Stimulated activated CD8-positive, alpha-beta memory T cell treated with anti-CD3 and anti-CD28 coated beads, Interleukin-2, amount 100 ng/mL, for 48 hours (primary cell): ENCODE measurements at regions not wholly inside any gene's neighbourhood (a gene's known extent, or its start where the extent isn't known, plus 50 kb on each side); places are given as distances from the start of the nearest gene placed in this dataset.

ENCODE experiments used
- DNase-seq, 2 donors: peaks; one replicate each; pipeline ENCODE4 v3.0.0-alpha.2; 2020; ENCODE audit warnings: low read depth in 2 of 2

DNA sequence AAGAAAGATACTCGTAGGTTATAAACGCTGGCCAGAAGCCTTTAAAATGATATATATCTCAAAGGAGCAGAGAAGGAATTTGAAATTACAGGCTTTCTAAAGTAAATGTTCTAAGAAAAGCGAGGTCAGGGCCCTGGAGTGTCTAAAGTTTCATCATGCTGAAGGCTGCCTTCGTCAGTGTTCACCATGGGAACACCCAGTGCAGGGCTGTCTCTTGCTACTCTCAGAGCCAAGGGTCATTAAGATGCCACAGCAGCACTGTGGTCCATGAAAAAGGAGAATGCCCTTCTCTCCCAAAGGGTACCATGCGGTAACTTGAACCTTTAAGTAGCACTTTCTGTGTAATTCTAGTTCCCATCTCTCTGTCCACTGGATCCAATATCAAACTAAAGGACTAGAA lies 174.5 kb upstream of the NWD2 start:
- no peak for DNase-seq

DNA sequence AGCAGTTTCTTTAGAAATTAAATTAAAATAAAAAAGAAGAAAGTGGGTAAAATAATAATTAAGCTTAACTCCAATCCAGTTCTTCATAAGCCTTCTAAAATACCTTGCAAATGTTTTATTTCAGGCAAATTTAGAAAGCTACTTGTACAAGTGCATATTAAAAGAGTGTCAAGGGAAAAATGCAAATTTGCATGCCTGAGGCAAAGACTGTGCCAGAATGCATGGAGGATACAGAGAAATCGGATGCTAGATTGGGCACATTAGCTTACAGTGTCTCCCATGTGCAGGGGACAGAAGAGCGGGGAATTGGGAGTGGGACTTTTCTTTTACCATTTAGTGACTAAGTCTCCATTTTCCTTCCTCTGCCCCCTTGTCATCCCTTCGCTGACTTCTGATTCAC lies 173.0 kb upstream of the NWD2 start:
- no peak for DNase-seq

DNA sequence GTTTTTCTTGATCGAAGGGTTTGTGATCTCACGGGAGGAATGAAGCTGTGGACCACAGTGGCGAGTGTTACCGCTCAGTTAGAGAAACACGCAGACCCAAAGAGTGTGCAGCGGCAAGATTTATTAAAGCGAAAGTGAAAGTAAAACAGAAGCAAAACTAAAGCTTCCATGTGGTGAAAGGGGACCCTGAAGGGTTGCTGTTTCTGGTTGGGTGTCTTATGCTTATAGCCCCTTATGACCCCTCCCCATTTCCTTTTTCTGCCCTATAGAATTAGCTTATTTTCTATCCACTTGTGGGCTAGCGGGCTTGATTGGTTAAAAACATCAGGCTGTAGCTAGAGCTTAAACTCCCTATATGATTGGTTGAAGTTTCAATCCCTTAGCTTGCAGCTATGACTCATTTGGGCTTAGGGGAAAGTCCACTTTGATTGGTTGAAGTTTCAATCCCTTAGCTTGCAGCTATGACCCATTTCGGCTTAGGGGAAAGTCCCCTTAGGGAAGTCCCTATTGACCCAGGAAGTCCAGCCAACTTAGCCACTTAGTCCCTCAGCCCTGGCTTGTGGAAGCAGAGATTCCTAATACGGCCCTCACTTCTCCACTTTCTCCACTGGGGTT lies 171.2 kb upstream of the NWD2 start:
- DNase-seq = no peak

DNA sequence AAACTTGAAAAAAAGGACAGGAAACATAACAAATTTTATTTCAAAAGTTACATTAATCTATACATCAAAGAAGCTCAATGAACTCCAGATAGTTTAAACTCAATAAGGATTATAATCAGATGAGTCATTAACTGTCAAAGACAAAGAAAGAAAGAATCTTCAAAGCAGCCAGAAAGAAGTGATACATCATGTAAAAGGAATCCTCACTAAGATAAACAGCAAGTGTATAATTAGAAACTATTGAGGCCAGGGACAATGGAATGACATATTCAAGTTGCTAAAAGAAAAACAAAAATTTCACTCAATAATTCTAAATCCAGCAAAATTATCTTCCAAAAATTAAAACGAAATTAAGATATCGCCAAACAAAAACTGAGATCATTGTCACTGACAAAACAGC lies 161.6 kb upstream of the NWD2 start:
- no peak for DNase-seq

DNA sequence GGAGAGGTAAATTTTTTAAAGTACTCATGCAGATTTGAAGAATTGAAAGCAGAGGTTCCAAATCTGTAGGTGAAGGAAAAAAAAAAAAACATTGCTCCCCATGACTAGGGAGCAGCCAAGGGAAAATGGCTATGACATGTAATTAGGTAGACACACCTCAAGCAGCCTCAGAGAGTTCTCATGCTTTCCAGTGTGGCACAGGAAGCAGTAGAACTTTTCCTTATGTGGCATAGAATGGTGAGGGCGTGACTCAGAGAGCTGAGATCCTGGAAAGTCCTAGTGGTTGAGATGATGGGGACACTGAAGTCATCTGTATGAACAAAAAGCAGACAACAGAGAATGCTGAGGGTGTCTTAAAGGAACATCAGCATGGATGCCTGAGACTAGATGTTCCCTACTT lies 148.6 kb upstream of the NWD2 start:
- no peak for DNase-seq

GRCh38 chr4:37101182-37101581 lies 143.4 kb upstream of the NWD2 start:
- no peak for DNase-seq

DNA sequence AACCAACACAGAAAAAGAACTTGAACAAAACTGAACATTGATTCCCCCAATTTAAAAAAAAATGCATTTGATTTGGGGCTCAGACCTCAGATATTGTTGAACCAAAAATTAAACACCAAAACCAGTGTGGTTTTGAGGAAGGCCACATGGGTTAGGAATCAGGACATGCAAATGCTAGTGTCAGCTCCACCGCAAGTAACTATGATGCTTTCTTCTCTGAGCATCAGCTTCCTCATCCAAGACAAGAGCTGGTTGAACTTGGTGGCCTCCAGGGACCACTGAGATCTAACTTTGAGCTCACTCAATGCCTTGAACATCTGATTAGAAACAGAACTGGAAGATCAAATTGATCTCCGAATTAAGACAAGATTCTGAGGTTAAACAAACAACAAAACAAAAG lies 142.9 kb upstream of the NWD2 start:
- DNase-seq = no peak

DNA sequence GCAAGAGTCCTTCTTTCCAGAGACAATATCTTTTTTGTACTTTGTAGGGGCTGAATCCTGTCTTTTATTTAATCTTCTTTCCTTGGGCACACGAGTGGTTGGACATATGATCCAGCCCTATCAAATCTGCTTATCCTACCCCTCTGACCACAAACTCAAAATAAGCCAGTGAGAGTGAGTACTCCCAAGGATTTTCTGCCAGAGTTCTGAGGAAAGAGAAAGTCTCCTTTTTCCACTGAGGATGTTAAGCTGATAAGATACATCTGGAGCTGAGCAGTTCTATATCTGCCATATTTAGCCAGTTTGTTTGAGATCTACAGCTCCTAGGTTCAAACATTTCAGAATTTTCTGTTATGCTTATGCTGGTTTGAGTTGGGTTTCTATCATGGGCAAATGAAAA lies 134.8 kb upstream of the NWD2 start:
- no peak for DNase-seq

DNA sequence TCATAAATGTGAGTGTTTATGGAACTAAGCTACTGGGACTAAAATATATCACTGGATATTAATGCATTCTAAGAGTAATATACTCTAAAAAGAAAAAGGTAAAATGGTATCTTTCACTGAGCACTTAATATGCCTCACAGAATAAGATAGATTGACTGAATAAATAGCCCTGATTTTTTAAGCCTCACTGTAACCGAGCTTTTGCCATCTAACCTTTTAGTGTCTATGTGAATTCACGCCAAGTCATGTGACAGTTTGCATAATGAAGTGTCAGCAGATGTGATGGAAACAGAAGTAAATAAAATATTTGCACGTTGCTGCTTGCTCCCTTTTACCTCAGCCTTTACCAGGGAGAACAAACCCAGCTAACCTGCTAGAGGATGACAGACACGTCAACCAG lies 119.7 kb upstream of the NWD2 start:
- no peak for DNase-seq

DNA sequence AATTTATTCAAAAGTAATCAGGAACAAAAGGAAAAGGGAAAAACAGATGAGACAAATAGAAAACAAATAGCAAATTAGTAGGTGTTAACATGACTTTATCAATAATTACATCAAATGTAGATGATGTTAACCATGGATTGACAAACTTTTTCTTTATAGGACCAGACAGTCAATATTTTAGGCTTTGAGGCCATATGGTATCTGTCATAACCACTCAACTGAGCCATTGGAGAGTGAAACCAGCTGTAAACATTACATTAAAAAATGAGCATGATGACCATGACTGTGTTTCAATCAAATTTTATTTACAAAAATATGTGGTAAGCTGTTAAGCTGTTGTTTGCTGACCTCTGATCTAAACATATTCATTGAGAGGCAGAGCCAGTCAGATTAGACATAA lies 118.5 kb upstream of the NWD2 start:
- DNase-seq = no peak

DNA sequence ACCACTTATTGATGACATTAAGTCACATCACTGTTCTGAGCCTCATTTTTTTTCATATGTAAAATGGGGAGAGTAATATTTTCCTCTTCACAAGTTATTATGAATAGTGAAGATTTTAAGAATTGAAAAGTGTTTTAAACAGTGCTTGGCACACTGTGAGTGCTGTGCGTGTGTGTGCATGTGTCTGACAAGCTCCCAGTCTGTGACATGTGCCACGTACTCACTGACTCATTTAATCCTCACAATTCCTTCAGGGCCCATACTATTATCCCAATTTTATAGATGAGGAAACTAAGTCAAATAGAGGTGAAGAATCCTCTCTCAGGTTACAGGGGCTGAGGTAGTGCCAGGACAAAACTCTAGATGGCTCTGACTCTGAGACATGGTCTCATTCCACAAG lies 114.1 kb upstream of the NWD2 start:
- no peak for DNase-seq

DNA sequence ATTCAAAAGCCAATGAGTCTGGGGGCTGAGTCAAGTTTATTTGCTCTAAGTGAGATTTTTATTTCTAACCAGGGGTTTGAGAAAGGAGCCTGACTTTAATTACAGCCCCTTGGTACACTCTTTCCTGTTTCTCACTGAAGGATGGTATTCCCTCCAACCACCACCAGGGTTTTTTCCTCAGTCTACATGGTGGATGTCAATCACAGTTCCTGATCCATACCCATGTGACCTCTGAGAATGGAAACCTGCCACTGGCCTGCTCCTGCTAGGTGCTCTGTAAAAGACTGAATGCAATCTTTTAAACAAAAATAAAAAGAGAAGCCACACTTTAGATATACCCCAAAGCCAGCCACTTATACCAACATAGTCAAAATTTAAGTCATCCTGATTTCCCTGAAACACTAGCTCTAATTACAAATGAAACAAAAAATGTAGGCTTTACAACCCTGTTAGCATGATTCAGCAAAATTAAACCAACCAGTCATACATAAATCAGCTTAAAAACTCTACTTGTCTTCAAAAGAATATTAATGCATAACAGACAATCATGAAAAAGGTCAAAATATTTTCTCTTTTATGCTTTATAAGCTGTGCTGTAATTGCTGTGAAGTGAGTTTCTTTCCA lies 112.1 kb upstream of the NWD2 start:
- no peak for DNase-seq

DNA sequence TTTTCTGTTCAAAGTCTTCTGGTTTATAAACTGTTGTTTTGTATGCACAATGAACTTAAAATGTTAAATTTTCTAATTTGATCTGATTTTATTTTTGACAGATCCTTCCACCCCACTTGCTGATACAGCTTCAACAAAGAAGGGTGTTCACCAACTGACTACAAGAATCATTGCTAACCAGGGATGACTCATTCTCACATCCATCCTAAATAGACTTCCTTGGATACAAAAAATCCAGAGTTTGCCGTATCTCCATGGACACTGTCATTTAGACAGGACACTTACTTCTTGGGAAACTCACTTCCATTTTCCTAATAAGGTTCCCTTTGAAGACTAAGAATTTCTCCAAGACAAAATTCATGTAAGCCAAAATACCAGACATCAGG lies 111.6 kb upstream of the NWD2 start:
- DNase-seq = no peak

- DNase-seq = no peak
These were observed 106.4 kb upstream of the NWD2 start for GRCh38 chr4:37138019-37138653.

- no peak for DNase-seq
These were observed 105.8 kb upstream of the NWD2 start for GRCh38 chr4:37138789-37139188.

DNA sequence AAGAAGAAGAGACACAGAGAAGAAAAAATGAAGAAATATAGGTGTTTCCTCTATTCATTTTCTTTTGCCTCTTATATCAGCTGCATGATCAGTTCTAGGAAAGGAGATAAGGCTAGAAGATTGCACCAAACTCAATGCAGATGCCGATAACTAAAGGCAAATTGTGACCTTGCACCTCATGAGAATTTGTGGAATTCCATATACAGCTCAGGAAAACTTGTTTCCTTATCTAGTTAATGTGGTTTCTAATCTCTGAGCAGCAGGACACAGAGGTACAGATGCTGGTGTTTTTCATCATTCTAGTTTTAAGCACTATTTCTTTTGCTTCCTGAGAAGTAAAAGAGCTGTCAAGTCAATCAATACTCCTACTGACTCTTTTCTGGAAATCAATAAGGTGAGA lies 104.6 kb upstream of the NWD2 start:
- DNase-seq = no peak

DNA sequence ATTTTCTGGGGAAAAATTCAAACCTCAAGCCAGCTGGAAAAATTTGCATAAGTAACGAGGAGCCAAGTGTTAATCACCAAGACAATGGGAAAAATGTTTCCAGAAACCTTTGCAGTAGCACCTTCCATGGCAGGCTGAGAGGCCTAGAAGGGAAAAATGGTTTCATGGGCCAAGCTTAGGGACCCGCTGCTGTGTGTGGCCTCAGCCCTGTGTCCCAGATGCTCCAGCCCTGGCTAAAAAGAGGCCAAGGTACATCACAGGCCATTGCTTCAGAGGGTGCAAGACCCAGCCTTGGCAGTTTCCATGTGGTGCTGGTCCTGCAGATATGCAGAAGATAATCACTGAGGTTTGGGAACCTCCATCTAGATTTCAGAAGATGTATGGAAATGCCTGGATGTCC lies 98.3 kb upstream of the NWD2 start:
- DNase-seq = no peak

GRCh38 chr4:37157476-37158167 lies 86.9 kb upstream of the NWD2 start:
- no peak for DNase-seq

GRCh38 chr4:37160653-37161052 lies 83.9 kb upstream of the NWD2 start:
- no peak for DNase-seq

DNA sequence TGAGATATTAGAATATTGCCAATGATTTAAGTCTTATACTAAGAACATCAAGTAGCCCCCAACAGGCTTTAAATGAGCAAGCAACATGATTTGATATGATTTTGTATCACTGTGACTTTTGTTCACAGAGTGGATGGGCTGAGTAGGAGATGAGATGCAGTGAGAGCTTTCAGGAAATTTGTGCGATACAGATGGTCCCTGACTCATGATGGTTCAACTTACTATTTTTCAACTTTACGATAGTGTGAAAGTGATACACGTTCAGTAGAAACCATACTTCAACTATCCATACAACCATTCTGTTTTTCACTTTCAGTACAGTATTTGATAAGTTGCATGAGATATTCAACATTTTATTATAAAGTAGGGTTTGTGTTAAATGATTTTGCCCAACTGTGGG lies 78.7 kb upstream of the NWD2 start:
- DNase-seq = no peak

DNA sequence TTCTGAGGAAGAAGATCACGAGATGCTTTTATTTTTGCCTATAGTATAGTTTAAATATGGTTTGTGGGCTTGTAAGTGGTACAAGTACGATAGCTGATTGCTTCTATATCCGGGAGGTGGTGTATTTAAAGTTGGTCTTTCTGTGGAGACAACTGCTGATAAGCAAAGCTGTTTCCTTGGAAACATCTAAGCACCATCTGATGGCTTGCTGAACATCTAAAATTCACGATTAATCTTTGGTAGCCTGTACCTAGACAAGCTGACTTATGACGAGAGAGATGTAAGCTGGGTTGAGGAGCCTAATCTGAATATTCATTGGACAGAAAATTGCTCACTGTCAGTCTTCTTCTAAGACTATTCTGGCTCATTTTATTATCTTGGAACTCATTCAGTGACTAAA lies 74.6 kb upstream of the NWD2 start:
- DNase-seq = no peak

GRCh38 chr4:37188100-37188499 lies 56.4 kb upstream of the NWD2 start:
- DNase-seq = no peak
